ENCODE measurements at regions not wholly inside any gene's neighbourhood (a gene's known extent, or its start where the extent isn't known, plus 50 kb on each side); places are given as distances from the start of the nearest gene placed in this dataset.

- TF ChIP-seq EZH2 (IDR thresholded peaks at IDR 0.05) (no peak), EZH2phosphoT487 (IDR thresholded peaks at IDR 0.05) (no peak), CTCF (IDR thresholded peaks at IDR 0.05) (no peak)
- H2AFZ ChIP-seq (replicated peaks), result no peak overlapping the region
- Mint-ChIP-seq H3K27ac (peak overlapping the region; percentile 55), H3K4me1 (peaks cover 36% of the 10 kb centered on the region), H3K36me3 (no peaks in the 10 kb centered on the region), H3K27me3 (ENCODE audit: insufficient read depth, low read depth) (peaks cover 3% of the 10 kb centered on the region), H3K4me3 (no peak overlapping the region), H3K9me3 (no peaks in the 10 kb centered on the region)
- H3K9me3 ChIP-seq (ENCODE audit: low read depth), result no peaks in the 10 kb centered on the region
- no peak overlapping the region for H3K4me3 ChIP-seq
- H3K4me2 ChIP-seq, result no peak overlapping the region
- peaks cover 9% of the 10 kb centered on the region for H3K4me1 ChIP-seq
- H3K79me2 ChIP-seq (ENCODE audit: low read depth), result no peaks in the 10 kb centered on the region
- H3K27ac ChIP-seq, result no peak overlapping the region
- no peaks in the 10 kb centered on the region for H4K20me1 ChIP-seq (ENCODE audit: low read depth)
- DNase-seq (ENCODE audit: low spot score), result no peak
- no peaks in the 10 kb centered on the region for H3K27me3 ChIP-seq
- no peaks in the 10 kb centered on the region for H3F3A ChIP-seq (ENCODE audit: low read depth)
- H3K9ac ChIP-seq, result no peak overlapping the region
- no peaks in the 10 kb centered on the region for H3K36me3 ChIP-seq
Measured at GRCh38 chr5:82348784-82349425, 70.8 kb upstream of the RPS23 start.

GRCh38 chr5:82347201-82347865 lies 69.2 kb upstream of the RPS23 start:
- Mint-ChIP-seq H3K4me1 (peaks cover 36% of the 10 kb centered on the region), H3K36me3 (no peaks in the 10 kb centered on the region), H3K27ac (peak overlapping the region; percentile 94), H3K9me3 (no peaks in the 10 kb centered on the region), H3K4me3 (peak overlapping the region; percentile 9), H3K27me3 (ENCODE audit: insufficient read depth, low read depth) (peaks cover 3% of the 10 kb centered on the region)
- peaks cover 9% of the 10 kb centered on the region for H3K4me1 ChIP-seq
- no peaks in the 10 kb centered on the region for H4K20me1 ChIP-seq (ENCODE audit: low read depth)
- H2AFZ ChIP-seq (replicated peaks), result peak overlapping the region; percentile 82
- no peaks in the 10 kb centered on the region for H3K27me3 ChIP-seq
- H3K9ac ChIP-seq, result no peak overlapping the region
- DNase-seq (ENCODE audit: low spot score), result no peak
- no peak overlapping the region for H3K4me2 ChIP-seq
- no peaks in the 10 kb centered on the region for H3K36me3 ChIP-seq
- no peak overlapping the region for H3K27ac ChIP-seq
- no peak overlapping the region for H3K4me3 ChIP-seq
- no peaks in the 10 kb centered on the region for H3K79me2 ChIP-seq (ENCODE audit: low read depth)
- no peaks in the 10 kb centered on the region for H3K9me3 ChIP-seq (ENCODE audit: low read depth)
- H3F3A ChIP-seq (ENCODE audit: low read depth), result no peaks in the 10 kb centered on the region
- TF ChIP-seq EZH2phosphoT487 (IDR thresholded peaks at IDR 0.05), result no peak
- TF ChIP-seq EZH2 (IDR thresholded peaks at IDR 0.05), result no peak
- no peak for TF ChIP-seq CTCF (IDR thresholded peaks at IDR 0.05)

GRCh38 chr5:82346399-82347165 lies 68.4 kb upstream of the RPS23 start:
- H3F3A ChIP-seq (ENCODE audit: low read depth), result no peaks in the 10 kb centered on the region
- no peak overlapping the region for H3K4me3 ChIP-seq
- H3K27me3 ChIP-seq, result no peaks in the 10 kb centered on the region
- no peaks in the 10 kb centered on the region for H4K20me1 ChIP-seq (ENCODE audit: low read depth)
- Mint-ChIP-seq H3K9me3 (no peaks in the 10 kb centered on the region), H3K36me3 (no peaks in the 10 kb centered on the region), H3K4me3 (no peak overlapping the region), H3K4me1 (peaks cover 36% of the 10 kb centered on the region), H3K27ac (peak overlapping the region; percentile 94), H3K27me3 (ENCODE audit: insufficient read depth, low read depth) (peaks cover 3% of the 10 kb centered on the region)
- no peaks in the 10 kb centered on the region for H3K79me2 ChIP-seq (ENCODE audit: low read depth)
- TF ChIP-seq EZH2phosphoT487 (IDR thresholded peaks at IDR 0.05) (no peak), CTCF (IDR thresholded peaks at IDR 0.05) (no peak), EZH2 (IDR thresholded peaks at IDR 0.05) (no peak)
- no peak overlapping the region for H3K27ac ChIP-seq
- H3K9ac ChIP-seq, result no peak overlapping the region
- peak overlapping the region; percentile 82 for H2AFZ ChIP-seq (replicated peaks)
- peaks cover 9% of the 10 kb centered on the region for H3K4me1 ChIP-seq
- H3K9me3 ChIP-seq (ENCODE audit: low read depth), result no peaks in the 10 kb centered on the region
- H3K36me3 ChIP-seq, result no peaks in the 10 kb centered on the region
- DNase-seq (ENCODE audit: low spot score), result no peak
- H3K4me2 ChIP-seq, result no peak overlapping the region
